T-cell (primary cell): ENCODE measurements at regions not wholly inside any gene's neighbourhood (a gene's known extent, or its start where the extent isn't known, plus 50 kb on each side); places are given as distances from the start of the nearest gene placed in this dataset.

Source experiments
- ATAC-seq, 4 experiments: fragments of 200-7000 bp in 3 of 4; fragments of 150-1000 bp in 1 of 4; cut with Tn5 transposase; replicated peaks in 1 of 4; 1 replicate in 3 of 4; 2 replicates in 1 of 4; pipeline ENCODE4 v1.10.0; 2021; ENCODE audit warnings: moderate library complexity in 3 of 4, mild to moderate bottlenecking in 2 of 4, moderate number of reproducible peaks in 1 of 4
- CTCF ChIA-PET, 2 donors: fragments of 300-600 bp; sonication (Branson Sonifier 250); formaldehyde crosslinking; loops; one replicate each; lab custom pipeline; 2022; ENCODE audit warnings: antibody characterized with exemption in 2 of 2; lab: Charles Lee
- POLR2A ChIA-PET, 2 donors: fragments of 300-600 bp; sonication (Branson Sonifier 250); formaldehyde crosslinking; loops; one replicate each; lab custom pipeline; 2022; ENCODE audit warnings: antibody characterized with exemption in 2 of 2; lab: Charles Lee
- DNase-seq, 35 experiments: peaks; one replicate each; pipeline versions ENCODE4 v3.0.0 to v3.0.0-alpha.2; 2013 to 2023
- H3K27ac ChIP-seq: one replicate; pipeline ENCODE4 v1.5.1; 2013; ENCODE audit warnings: low read length
- H3K27me3 ChIP-seq, 2 experiments: replicated peaks in 1 of 2; 1 replicate in 1 of 2; 2 replicates in 1 of 2; pipeline versions ENCODE4 v1.6.1 to v1.7.0; 2013; ENCODE audit warnings: low read length in 1 of 2, mixed read lengths in 1 of 2; ENCODE audit not compliant: control insufficient read depth in 2 of 2, insufficient read depth in 2 of 2; ENCODE audit errors: extremely low read depth in 1 of 2
- H3K36me3 ChIP-seq, 2 donors: 1 replicate in 1 of 2; 2 replicates in 1 of 2; pipeline versions ENCODE4 v1.6.1 to v1.7.0; 2013; ENCODE audit warnings: low read length in 1 of 2; ENCODE audit not compliant: control insufficient read depth in 2 of 2, insufficient read depth in 1 of 2; ENCODE audit errors: extremely low read depth in 1 of 2
- H3K4me1 ChIP-seq, 2 experiments: 1 replicate in 1 of 2; 2 replicates in 1 of 2; pipeline versions ENCODE4 v1.6.1 to v1.7.0; 2013; ENCODE audit warnings: low read length in 2 of 2, mixed read lengths in 1 of 2; ENCODE audit not compliant: insufficient read depth in 2 of 2, control insufficient read depth in 1 of 2; ENCODE audit errors: extremely low read depth in 1 of 2
- H3K4me3 ChIP-seq, 2 donors: 1 replicate in 1 of 2; 2 replicates in 1 of 2; pipeline versions ENCODE4 v1.5.1 to v1.7.0; 2013; ENCODE audit warnings: mild to moderate bottlenecking in 2 of 2, low read length in 1 of 2, moderate library complexity in 1 of 2; ENCODE audit not compliant: control insufficient read depth in 1 of 2; ENCODE audit errors: extremely low read depth in 1 of 2
- H3K9me3 ChIP-seq: 2 replicates; pipeline ENCODE4 v1.7.0; 2013
- H3K27ac Mint-ChIP-seq, 2 donors: one replicate each; pipeline ENCODE4 v1.8.0; 2020 to 2021; ENCODE audit warnings: mild to moderate bottlenecking in 2 of 2, mixed read lengths in 2 of 2
- H3K27me3 Mint-ChIP-seq, 2 donors: one replicate each; pipeline ENCODE4 v1.8.0; 2021 to 2022; ENCODE audit warnings: mixed read lengths in 2 of 2
- H3K36me3 Mint-ChIP-seq: one replicate; pipeline ENCODE4 v1.8.0; 2021; ENCODE audit warnings: mixed read lengths
- H3K4me1 Mint-ChIP-seq, 3 donors: one replicate each; pipeline ENCODE4 v1.8.0; 2020 to 2022; ENCODE audit warnings: mixed read lengths in 3 of 3, mild to moderate bottlenecking in 1 of 3
- H3K4me3 Mint-ChIP-seq, 3 donors: one replicate each; pipeline ENCODE4 v1.8.0; 2020 to 2022; ENCODE audit warnings: mild to moderate bottlenecking in 3 of 3, mixed read lengths in 3 of 3, moderate library complexity in 3 of 3
- H3K9me3 Mint-ChIP-seq, 3 donors: one replicate each; pipeline ENCODE4 v1.8.0; 2020 to 2022; ENCODE audit warnings: mixed read lengths in 3 of 3
- WGBS: methylation state at CpG from one replicate; pipeline ENCODE4 v1.1.5; 2013; ENCODE audit warnings: missing lambda C conversion rate; ENCODE audit not compliant: insufficient coverage; 5-methylcytosine and 5-hydroxymethylcytosine counted together

- H3K9me3 Mint-ChIP-seq: no peaks in the 10 kb centered on the region
- no peaks in the 10 kb centered on the region for H3K36me3 Mint-ChIP-seq
- ChIA-PET CTCF (no interaction called here), POLR2A (no interaction called here)
- no peak overlapping the region for H3K4me3 ChIP-seq
- H3K27me3 Mint-ChIP-seq: no peaks in the 10 kb centered on the region
- H3K9me3 ChIP-seq: no peaks in the 10 kb centered on the region
- peaks cover 0 to under 1% (median 0%) of the 10 kb centered on the region in 3 donors for H3K4me1 Mint-ChIP-seq
- DNase-seq: no peak
- no peak overlapping the region for H3K27ac ChIP-seq
- H3K4me1 ChIP-seq: no peaks in the 10 kb centered on the region
- no peak overlapping the region for H3K27ac Mint-ChIP-seq
- no peak for ATAC-seq
- no CpG with 5 or more reads among the region's 2 CpGs for WGBS
- no peaks in the 10 kb centered on the region for H3K36me3 ChIP-seq
- H3K27me3 ChIP-seq: no peaks in the 10 kb centered on the region
- H3K4me3 Mint-ChIP-seq: no peak overlapping the region
Measured at GRCh38 chr4:116343809-116344208, 741.6 kb downstream of the TRAM1L1 start.

DNA sequence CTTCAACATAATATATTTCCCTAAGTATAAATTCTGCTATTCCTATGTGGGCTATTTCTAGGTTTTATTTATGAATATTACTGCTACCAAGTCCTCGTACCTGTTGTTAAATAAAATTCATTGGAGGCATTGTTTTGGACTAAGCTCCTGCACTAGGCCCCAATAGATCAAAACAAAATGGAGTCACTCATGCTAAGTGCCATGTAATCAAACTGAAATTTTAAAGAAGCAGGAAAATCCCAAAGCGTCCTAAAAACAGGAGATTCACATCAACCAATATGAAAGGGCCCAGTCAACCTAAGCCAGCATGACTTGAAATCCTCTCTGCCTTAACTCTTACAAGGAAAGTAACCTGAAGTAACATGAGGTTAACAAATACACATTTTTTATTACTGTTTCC, 743.2 kb downstream of the TRAM1L1 start:
- no peak overlapping the region for H3K4me3 Mint-ChIP-seq
- Histone ChIP-seq H3K27me3 (no peaks in the 10 kb centered on the region), H3K4me3 (no peak overlapping the region), H3K9me3 (no peaks in the 10 kb centered on the region), H3K27ac (no peak overlapping the region), H3K36me3 (no peaks in the 10 kb centered on the region), H3K4me1 (no peaks in the 10 kb centered on the region)
- ATAC-seq: no peak
- POLR2A ChIA-PET: no interaction called here
- peaks cover 0 to 4% (median 0%) of the 10 kb centered on the region in 3 donors for H3K4me1 Mint-ChIP-seq
- no peaks in the 10 kb centered on the region for H3K9me3 Mint-ChIP-seq
- WGBS: 83% methylated on average over 1 of the region's 2 CpGs
- no peak overlapping the region for H3K27ac Mint-ChIP-seq
- CTCF ChIA-PET: no interaction called here
- no peaks in the 10 kb centered on the region for H3K36me3 Mint-ChIP-seq
- H3K27me3 Mint-ChIP-seq: no peaks in the 10 kb centered on the region
- no peak for DNase-seq

GRCh38 chr4:116332508-116332907, 752.9 kb downstream of the TRAM1L1 start:
- H3K4me1 ChIP-seq: no peaks in the 10 kb centered on the region
- no peaks in the 10 kb centered on the region for H3K27me3 ChIP-seq
- ChIA-PET CTCF (no interaction called here), POLR2A (no interaction called here)
- no peaks in the 10 kb centered on the region for H3K4me1 Mint-ChIP-seq
- H3K27me3 Mint-ChIP-seq: no peaks in the 10 kb centered on the region
- H3K36me3 Mint-ChIP-seq: no peaks in the 10 kb centered on the region
- ATAC-seq (no peak), DNase-seq (no peak)
- H3K9me3 ChIP-seq: no peaks in the 10 kb centered on the region
- peaks cover 0 to 3% (median 0%) of the 10 kb centered on the region in 3 donors for H3K9me3 Mint-ChIP-seq
- H3K36me3 ChIP-seq: no peaks in the 10 kb centered on the region
- no peak overlapping the region for H3K4me3 Mint-ChIP-seq
- H3K27ac Mint-ChIP-seq: no peak overlapping the region
- H3K27ac ChIP-seq: no peak overlapping the region
- H3K4me3 ChIP-seq: no peak overlapping the region

GRCh38 chr4:116328261-116328860, 757.0 kb downstream of the TRAM1L1 start:
- H3K4me3 ChIP-seq: no peak overlapping the region
- H3K36me3 ChIP-seq: no peaks in the 10 kb centered on the region
- CTCF ChIA-PET: no interaction called here
- Mint-ChIP-seq H3K4me1 (no peaks in the 10 kb centered on the region), H3K27ac (no peak overlapping the region), H3K9me3 (peaks cover 0 to 7% (median 0%) of the 10 kb centered on the region in 3 donors), H3K4me3 (no peak overlapping the region), H3K27me3 (no peaks in the 10 kb centered on the region), H3K36me3 (no peaks in the 10 kb centered on the region)
- no peak overlapping the region for H3K27ac ChIP-seq
- DNase-seq: no peak
- POLR2A ChIA-PET: no interaction called here
- WGBS: no CpG with 5 or more reads among the region's 2 CpGs
- no peaks in the 10 kb centered on the region for H3K27me3 ChIP-seq
- H3K4me1 ChIP-seq: no peaks in the 10 kb centered on the region
- H3K9me3 ChIP-seq: no peaks in the 10 kb centered on the region
- no peak for ATAC-seq

- DNase-seq (no peak), ATAC-seq (no peak)
- H3K4me3 Mint-ChIP-seq: no peak overlapping the region
- ChIA-PET CTCF (interaction anchor here in 1 of 2 donors (0.7 kb wide), 1 partner anchor 1737 kb away, joined by 3 read pairs; no protein-coding TSS in a partner anchor), POLR2A (no interaction called here)
- H3K36me3 Mint-ChIP-seq: no peaks in the 10 kb centered on the region
- no CpG with 5 or more reads among the region's 4 CpGs for WGBS
- no peak overlapping the region for H3K27ac Mint-ChIP-seq
- no peaks in the 10 kb centered on the region for H3K4me1 Mint-ChIP-seq
- no peaks in the 10 kb centered on the region for H3K27me3 Mint-ChIP-seq
- peaks cover 0 to 7% (median 6%) of the 10 kb centered on the region in 3 donors for H3K9me3 Mint-ChIP-seq
- H3K27ac ChIP-seq: no peak overlapping the region
- no peaks in the 10 kb centered on the region for H3K36me3 ChIP-seq
- H3K4me3 ChIP-seq: no peak overlapping the region
- no peaks in the 10 kb centered on the region for H3K4me1 ChIP-seq
- no peaks in the 10 kb centered on the region for H3K9me3 ChIP-seq
- H3K27me3 ChIP-seq: no peaks in the 10 kb centered on the region
Measured at GRCh38 chr4:116323606-116324005, 761.8 kb downstream of the TRAM1L1 start.

DNA sequence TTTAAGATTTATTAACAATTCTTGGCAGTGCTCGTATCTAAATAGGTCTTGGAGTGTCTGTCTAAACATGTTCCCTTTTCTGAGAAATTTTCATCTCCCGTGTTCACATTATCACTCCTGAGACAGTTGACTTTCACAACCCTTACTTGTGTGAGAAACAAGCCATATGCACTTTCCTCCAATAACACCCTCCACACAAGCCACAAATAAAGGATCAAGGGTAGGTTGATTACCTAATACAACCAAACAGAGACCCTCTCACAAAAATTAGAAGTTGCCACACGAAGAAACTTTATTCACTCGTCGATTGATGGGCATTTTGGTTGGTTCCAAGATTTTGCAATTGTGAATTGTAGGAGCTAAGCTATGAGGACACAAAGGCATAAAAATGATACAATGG, 763.9 kb downstream of the TRAM1L1 start:
- no peaks in the 10 kb centered on the region for H3K36me3 Mint-ChIP-seq
- no peaks in the 10 kb centered on the region for H3K36me3 ChIP-seq
- no CpG with 5 or more reads among the region's 5 CpGs for WGBS
- no peak overlapping the region for H3K27ac ChIP-seq
- DNase-seq: no peak
- no peak for ATAC-seq
- no peaks in the 10 kb centered on the region for H3K4me1 Mint-ChIP-seq
- no peaks in the 10 kb centered on the region for H3K4me1 ChIP-seq
- no peak overlapping the region for H3K4me3 Mint-ChIP-seq
- H3K9me3 ChIP-seq: no peaks in the 10 kb centered on the region
- H3K27ac Mint-ChIP-seq: no peak overlapping the region
- no peaks in the 10 kb centered on the region for H3K27me3 ChIP-seq
- ChIA-PET POLR2A (no interaction called here), CTCF (no interaction called here)
- no peak overlapping the region for H3K4me3 ChIP-seq
- peaks cover 0 to 6% (median 4%) of the 10 kb centered on the region in 3 donors for H3K9me3 Mint-ChIP-seq
- H3K27me3 Mint-ChIP-seq: no peaks in the 10 kb centered on the region

- 86% methylated on average over 1 of the region's 1 CpG for WGBS
- H3K27me3 Mint-ChIP-seq: no peaks in the 10 kb centered on the region
- no peak overlapping the region for H3K4me3 Mint-ChIP-seq
- ATAC-seq: no peak
- ChIA-PET CTCF (no interaction called here), POLR2A (no interaction called here)
- Histone ChIP-seq H3K9me3 (no peaks in the 10 kb centered on the region), H3K27me3 (no peaks in the 10 kb centered on the region), H3K27ac (no peak overlapping the region), H3K4me1 (no peaks in the 10 kb centered on the region), H3K4me3 (no peak overlapping the region), H3K36me3 (no peaks in the 10 kb centered on the region)
- no peak overlapping the region for H3K27ac Mint-ChIP-seq
- H3K4me1 Mint-ChIP-seq: no peaks in the 10 kb centered on the region
- no peak for DNase-seq
- no peaks in the 10 kb centered on the region for H3K36me3 Mint-ChIP-seq
- peaks cover 0 to 6% (median 4%) of the 10 kb centered on the region in 3 donors for H3K9me3 Mint-ChIP-seq
Measured at GRCh38 chr4:116320859-116321258, 764.5 kb downstream of the TRAM1L1 start.
